ENCODE measurements at regions not wholly inside any gene's neighbourhood (a gene's known extent, or its start where the extent isn't known, plus 50 kb on each side); places are given as distances from the start of the nearest gene placed in this dataset.

- intact Hi-C loops (cut with DNase I), result no loop called here
- H3K36me3 ChIP-seq, result no peaks in the 10 kb centered on the region
- TF ChIP-seq POLR2A (IDR thresholded peaks at IDR 0.05), result no peak
- TF ChIP-seq POLR2AphosphoS5 (IDR thresholded peaks at IDR 0.05), result no peak
- TF ChIP-seq CTCF (IDR thresholded peaks at IDR 0.05), result no peak
- TF ChIP-seq EP300 (IDR thresholded peaks at IDR 0.05), result no peak
- H3K4me3 ChIP-seq, result no peak overlapping the region
- no peak for DNase-seq
- peaks cover 0 to 1% (median 0%) of the 10 kb centered on the region in 4 donors for H3K9me3 ChIP-seq
- H3K27me3 ChIP-seq, result no peaks in the 10 kb centered on the region
- no peaks in the 10 kb centered on the region for H3K4me1 ChIP-seq
- WGBS, 2 donors, result 75 to 84% methylated on average over 15 of the region's 15 CpGs
- H3K27ac ChIP-seq, result no peak overlapping the region
Measured at GRCh38 chr14:96698960-96699539, 98.1 kb upstream of the VRK1 start.

GRCh38 chr14:96699666-96700065 lies 97.5 kb upstream of the VRK1 start:
- H3K27ac ChIP-seq, result no peak overlapping the region
- intact Hi-C loops (cut with DNase I), result no loop called here
- no peaks in the 10 kb centered on the region for H3K27me3 ChIP-seq
- TF ChIP-seq CTCF (IDR thresholded peaks at IDR 0.05) (no peak), POLR2A (IDR thresholded peaks at IDR 0.05) (no peak), POLR2AphosphoS5 (IDR thresholded peaks at IDR 0.05) (no peak), EP300 (IDR thresholded peaks at IDR 0.05) (no peak)
- H3K9me3 ChIP-seq, result peaks cover 0 to 1% (median 0%) of the 10 kb centered on the region in 4 donors
- no peaks in the 10 kb centered on the region for H3K36me3 ChIP-seq
- no peaks in the 10 kb centered on the region for H3K4me1 ChIP-seq
- WGBS, 2 donors, result 96 to 98% methylated on average over 3 of the region's 3 CpGs
- DNase-seq, result no peak
- H3K4me3 ChIP-seq, result no peak overlapping the region

GRCh38 chr14:96702831-96703230 lies 94.4 kb upstream of the VRK1 start:
- DNase-seq, result no peak
- H3K9me3 ChIP-seq, result peaks cover 0 to 1% (median 0%) of the 10 kb centered on the region in 4 donors
- no peak overlapping the region for H3K4me3 ChIP-seq
- H3K27ac ChIP-seq, result no peak overlapping the region
- intact Hi-C loops (cut with DNase I), result no loop called here
- WGBS, 2 donors, result 70 to 78% methylated on average over 6 of the region's 6 CpGs
- H3K27me3 ChIP-seq, result no peaks in the 10 kb centered on the region
- no peaks in the 10 kb centered on the region for H3K36me3 ChIP-seq
- no peak for TF ChIP-seq EP300 (IDR thresholded peaks at IDR 0.05)
- no peak for TF ChIP-seq POLR2AphosphoS5 (IDR thresholded peaks at IDR 0.05)
- no peak for TF ChIP-seq POLR2A (IDR thresholded peaks at IDR 0.05)
- TF ChIP-seq CTCF (IDR thresholded peaks at IDR 0.05), result no peak
- H3K4me1 ChIP-seq, result no peaks in the 10 kb centered on the region

GRCh38 chr14:96705422-96706092 lies 91.6 kb upstream of the VRK1 start:
- no peak for DNase-seq
- H3K27me3 ChIP-seq, result no peaks in the 10 kb centered on the region
- intact Hi-C loops (cut with DNase I), result no loop called here
- no peak overlapping the region for H3K4me3 ChIP-seq
- 40 to 61% methylated on average over 10 of the region's 10 CpGs for WGBS, 2 donors
- H3K27ac ChIP-seq, result no peak overlapping the region
- H3K36me3 ChIP-seq, result no peaks in the 10 kb centered on the region
- no peaks in the 10 kb centered on the region for H3K4me1 ChIP-seq
- TF ChIP-seq POLR2AphosphoS5 (IDR thresholded peaks at IDR 0.05) (no peak), CTCF (IDR thresholded peaks at IDR 0.05) (no peak), POLR2A (IDR thresholded peaks at IDR 0.05) (no peak), EP300 (IDR thresholded peaks at IDR 0.05) (no peak)
- no peaks in the 10 kb centered on the region for H3K9me3 ChIP-seq
